H1 (cell line): ENCODE measurements at regions not wholly inside any gene's neighbourhood (a gene's known extent, or its start where the extent isn't known, plus 50 kb on each side); places are given as distances from the start of the nearest gene placed in this dataset.

Experiments used
- CHD2 ChIP-seq: IDR thresholded peaks from 2 replicates; pipeline ENCODE4 v1.6.1; 2012; ENCODE audit warnings: low read length, improper control_type of control experiment
- CTCF ChIP-seq, 3 experiments: IDR thresholded peaks; 1 replicate in 2 of 3; 2 replicates in 1 of 3; pipeline versions ENCODE4 v1.5.1 to v1.6.1; 2011; ENCODE audit warnings: low read length in 3 of 3, mild to moderate bottlenecking in 3 of 3, inconsistent platforms in 2 of 3, low read depth in 1 of 3, moderate library complexity in 1 of 3; ENCODE audit not compliant: insufficient read depth in 1 of 3; ENCODE audit errors: control extremely low read depth in 1 of 3
- EZH2 ChIP-seq: fragments of 200-600 bp; sonication (generic); IDR thresholded peaks from 2 replicates; pipeline ENCODE4 v1.7.1; 2012; ENCODE audit warnings: low read depth, mild to moderate bottlenecking, moderate library complexity, low read length, inconsistent platforms; ENCODE audit not compliant: severe bottlenecking
- HDAC6 ChIP-seq: IDR thresholded peaks from one replicate; pipeline ENCODE4 v1.7.1; 2012; ENCODE audit warnings: low read depth, mild to moderate bottlenecking, inconsistent platforms, low read length, moderate library complexity
- KDM1A ChIP-seq: fragments of 200-600, 300-600 bp; sonication (generic); IDR thresholded peaks from 2 replicates; pipeline ENCODE4 v1.7.1; 2016; ENCODE audit warnings: mild to moderate bottlenecking, low read length, borderline replicate concordance
- MAX ChIP-seq: IDR thresholded peaks from 2 replicates; pipeline ENCODE4 v1.6.1; 2012; ENCODE audit warnings: inconsistent platforms
- PHF8 ChIP-seq: fragments of 200-600 bp; sonication (generic); conservative IDR thresholded peaks from 2 replicates; pipeline ENCODE4 v1.7.1; 2012; ENCODE audit warnings: low read depth, mild to moderate bottlenecking, inconsistent platforms, low read length, moderate library complexity
- POLR2AphosphoS5 ChIP-seq: IDR thresholded peaks from 2 replicates; pipeline ENCODE4 v1.6.1; 2011; ENCODE audit warnings: low read depth, low read length
- RAD21 ChIP-seq, 2 experiments: IDR thresholded peaks in 1 of 2; conservative IDR thresholded peaks in 1 of 2; 2 replicates each; pipeline ENCODE4 v1.6.1; 2011; ENCODE audit warnings: low read depth in 2 of 2, low read length in 2 of 2, improper control_type of control experiment in 1 of 2, inconsistent platforms in 1 of 2, mild to moderate bottlenecking in 1 of 2, moderate library complexity in 1 of 2
- SIN3A ChIP-seq, 2 experiments: IDR thresholded peaks in 1 of 2; conservative IDR thresholded peaks in 1 of 2; 2 replicates each; pipeline ENCODE4 v1.6.1; 2011 to 2012; ENCODE audit warnings: low read length in 2 of 2, improper control_type of control experiment in 1 of 2, low read depth in 1 of 2, mild to moderate bottlenecking in 1 of 2
- SRF ChIP-seq: IDR thresholded peaks from 2 replicates; pipeline ENCODE4 v1.6.1; 2011; ENCODE audit warnings: mild to moderate bottlenecking, low read depth, low read length, moderate library complexity
- YY1 ChIP-seq: IDR thresholded peaks from 2 replicates; pipeline ENCODE4 v1.6.1; 2011; ENCODE audit warnings: low read depth, mild to moderate bottlenecking, low read length

GRCh38 chr2:7986431-7986830 lies 695.4 kb upstream of the ID2 start:
- TF ChIP-seq KDM1A (no peak), HDAC6 (no peak), CTCF (IDR thresholded peaks at IDR 0.05; ENCODE audit: control extremely low read depth in 1 of 3, insufficient read depth in 1 of 3, low read depth in 1 of 3, low read length in 3 of 3) (no peak), EZH2 (no peak), SIN3A (conservative IDR thresholded peaks at IDR 0.05 in 1 of 2, IDR thresholded peaks at IDR 0.05 in 1 of 2; ENCODE audit: low read depth in 1 of 2, low read length in 2 of 2) (no peak), CHD2 (no peak), SRF (no peak), MAX (no peak), POLR2AphosphoS5 (no peak), PHF8 (no peak), RAD21 (IDR thresholded peaks at IDR 0.05 in 1 of 2, conservative IDR thresholded peaks at IDR 0.05 in 1 of 2; ENCODE audit: low read depth in 2 of 2, low read length in 2 of 2) (no peak), YY1 (no peak)
